Heart left ventricle (tissue), 16 donors: ENCODE measurements at regions not wholly inside any gene's neighbourhood (a gene's known extent, or its start where the extent isn't known, plus 50 kb on each side); places are given as distances from the start of the nearest gene placed in this dataset.

Source experiments
- ATAC-seq, 4 donors: fragments of 200-7000 bp; cut with Tn5 transposase; one replicate each; pipeline ENCODE4 v1.9.1; 2020 to 2022; ENCODE audit warnings: moderate library complexity in 4 of 4, mild to moderate bottlenecking in 3 of 4, moderate number of reproducible peaks in 1 of 4
- DNase-seq, 5 donors: peaks; one replicate each; pipeline ENCODE4 v3.0.0-alpha.2; 2020
- H3K27ac ChIP-seq, 12 donors: fragments of 200-600 bp; sonication (generic) in 4 of 12; one replicate each; pipeline versions ENCODE4 v1.5.0 to v1.8.0; 2016 to 2022; ENCODE audit warnings: mild to moderate bottlenecking in 2 of 12
- H3K27me3 ChIP-seq, 9 donors: fragments of 200-600 bp; sonication (generic) in 2 of 9; one replicate each; pipeline versions ENCODE4 v1.5.1 to v1.8.0; 2016 to 2022; ENCODE audit warnings: mild to moderate bottlenecking in 3 of 9
- H3K36me3 ChIP-seq, 9 donors: fragments of 200-600 bp; sonication (generic) in 2 of 9; one replicate each; pipeline versions ENCODE4 v1.5.0 to v1.8.0; 2018 to 2022; ENCODE audit warnings: mild to moderate bottlenecking in 2 of 9
- H3K4me1 ChIP-seq, 12 donors: fragments of 200-600 bp; sonication (generic) in 4 of 12; one replicate each; pipeline versions ENCODE4 v1.5.0 to v1.8.0; 2016 to 2022; ENCODE audit warnings: mild to moderate bottlenecking in 3 of 12
- H3K4me3 ChIP-seq, 12 donors: fragments of 200-600 bp; sonication (generic) in 4 of 12; one replicate each; pipeline versions ENCODE4 v1.5.0 to v1.8.0; 2017 to 2022; ENCODE audit warnings: mild to moderate bottlenecking in 9 of 12, moderate library complexity in 4 of 12
- H3K9me3 ChIP-seq, 12 donors: fragments of 200-600 bp; sonication (generic) in 4 of 12; one replicate each; pipeline versions ENCODE4 v1.5.0 to v1.8.0; 2016 to 2022; ENCODE audit warnings: mild to moderate bottlenecking in 1 of 12
- CTCF ChIP-seq, 12 donors: fragments of 200-600 bp; sonication (generic) in 4 of 12; IDR thresholded peaks; one replicate each; pipeline versions ENCODE4 v1.5.0 to v1.8.0; 2018 to 2022; ENCODE audit warnings: antibody characterized with exemption in 12 of 12, mild to moderate bottlenecking in 5 of 12
- POLR2A ChIP-seq, 2 donors: fragments of 450-650 bp; IDR thresholded peaks; one replicate each; pipeline ENCODE4 v1.6.1; 2017; ENCODE audit warnings: antibody characterized with exemption in 2 of 2, mild to moderate bottlenecking in 2 of 2, moderate library complexity in 2 of 2
- WGBS, 4 donors: extraction: QIAGEN DNeasy Blood & Tissue Kit in 2 of 4; methylation state at CpG; one replicate each; pipeline versions ENCODE4 v1.1.5 to v1.1.7; 2013 to 2018; 5-methylcytosine and 5-hydroxymethylcytosine counted together
- intact Hi-C, 10 donors: fragments of 100-400 bp; cut with DNase I; formaldehyde crosslinking; loops; one replicate each; pipeline versions ENCODE4 v1.11.1 to v1.14.2; 2022
- donor health status: ischemic (EF 13 %, LVEDD 7.1; RV severe dilation, severe dysfunction).
- donor health status: healthy with polysubstance abuse.
- donor health status: DM: no; HTN: yes; CAD: no.
- donor health status: DM: no; HTN: no; CAD: no.
- donor health status: ischemic (EF 25% LVEDD 6.9; RV normal size, moderate dysfunction).
- donor health status: ischemic (EF 25% LVEDD 5.7; RV mildly dilated, moderate dysfunction).
- donor health status: healthy.
- donor health status: DM: yes; HTN: yes; CAD: no.
- donor health status: ischemic (EF 35%, LVEDD 5.7; RV mildly dilated, moderate dysfunction).
- donor health status: nonischemic (EF 11% LVEDD 7.7; RV severe dilation, severe dysfunction).
- donor health status: DM: yes; HTN: yes; CAD: no.
- donor health status: PGD.
- donor health status: ischemic (EF 29% LVEDD 5.4; RV normal size, mild dysfunction).
- donor health status: nonischemic (EF 23%, LVEDD 6.1; RV moderate dilation, normal function).

- intact Hi-C loops = no loop called here
- no peak for TF ChIP-seq POLR2A (IDR thresholded peaks at IDR 0.05)
- no peak for TF ChIP-seq CTCF (IDR thresholded peaks at IDR 0.05)
- Histone ChIP-seq H3K4me3 (no peak overlapping the region), H3K9me3 (no peaks in the 10 kb centered on the region), H3K27me3 (no peaks in the 10 kb centered on the region), H3K27ac (no peak overlapping the region), H3K36me3 (no peaks in the 10 kb centered on the region), H3K4me1 (no peaks in the 10 kb centered on the region)
- DNase-seq (no peak), ATAC-seq (no peak)
- WGBS, 4 donors = 6 to 9% (median 8%) methylated on average over 2 of the region's 2 CpGs
These were observed 1625.5 kb upstream of the CDH6 start for GRCh38 chr5:29568028-29568427.

GRCh38 chr5:29561564-29561963 lies 1631.9 kb upstream of the CDH6 start:
- Histone ChIP-seq H3K9me3 (peaks cover 0 to 7% (median 0%) of the 10 kb centered on the region in 12 donors), H3K27ac (no peak overlapping the region), H3K4me1 (no peaks in the 10 kb centered on the region), H3K36me3 (no peaks in the 10 kb centered on the region), H3K27me3 (no peaks in the 10 kb centered on the region), H3K4me3 (no peak overlapping the region)
- 74 to 89% (median 79%) methylated on average over 4 of the region's 4 CpGs for WGBS, 4 donors
- TF ChIP-seq CTCF (IDR thresholded peaks at IDR 0.05) (no peak), POLR2A (IDR thresholded peaks at IDR 0.05) (no peak)
- DNase-seq (no peak), ATAC-seq (no peak)
- intact Hi-C loops = no loop called here

GRCh38 chr5:29550523-29550922 lies 1643.0 kb upstream of the CDH6 start:
- 15 to 39% (median 25%) methylated on average over 2 of the region's 2 CpGs for WGBS, 4 donors
- no peak for DNase-seq
- intact Hi-C loops = no loop called here

GRCh38 chr5:29548262-29548661 lies 1645.2 kb upstream of the CDH6 start:
- ATAC-seq (no peak), DNase-seq (no peak)
- H3K27ac ChIP-seq = no peak overlapping the region
- H3K9me3 ChIP-seq = peaks cover 0 to 20% (median 0%) of the 10 kb centered on the region in 12 donors
- H3K27me3 ChIP-seq = no peaks in the 10 kb centered on the region
- TF ChIP-seq POLR2A (IDR thresholded peaks at IDR 0.05) (no peak), CTCF (IDR thresholded peaks at IDR 0.05) (no peak)
- intact Hi-C loops = no loop called here
- no peak overlapping the region for H3K4me3 ChIP-seq
- no peaks in the 10 kb centered on the region for H3K36me3 ChIP-seq
- 83 to 91% (median 87%) methylated on average over 7 of the region's 7 CpGs for WGBS, 4 donors
- H3K4me1 ChIP-seq = no peaks in the 10 kb centered on the region

More at GRCh38 chr5:29550523-29550922, 1643.0 kb upstream of the CDH6 start:
- no peak overlapping the region for H3K27ac ChIP-seq
- no peak overlapping the region for H3K4me3 ChIP-seq
- H3K9me3 ChIP-seq = peaks cover 0 to 30% (median 6%) of the 10 kb centered on the region in 12 donors
- no peaks in the 10 kb centered on the region for H3K36me3 ChIP-seq
- no peak for ATAC-seq
- H3K4me1 ChIP-seq = no peaks in the 10 kb centered on the region
- no peak for TF ChIP-seq POLR2A (IDR thresholded peaks at IDR 0.05)
- TF ChIP-seq CTCF (IDR thresholded peaks at IDR 0.05) = no peak
- no peaks in the 10 kb centered on the region for H3K27me3 ChIP-seq
